ENCODE measurements at regions not wholly inside any gene's neighbourhood (a gene's known extent, or its start where the extent isn't known, plus 50 kb on each side); places are given as distances from the start of the nearest gene placed in this dataset.

DNA sequence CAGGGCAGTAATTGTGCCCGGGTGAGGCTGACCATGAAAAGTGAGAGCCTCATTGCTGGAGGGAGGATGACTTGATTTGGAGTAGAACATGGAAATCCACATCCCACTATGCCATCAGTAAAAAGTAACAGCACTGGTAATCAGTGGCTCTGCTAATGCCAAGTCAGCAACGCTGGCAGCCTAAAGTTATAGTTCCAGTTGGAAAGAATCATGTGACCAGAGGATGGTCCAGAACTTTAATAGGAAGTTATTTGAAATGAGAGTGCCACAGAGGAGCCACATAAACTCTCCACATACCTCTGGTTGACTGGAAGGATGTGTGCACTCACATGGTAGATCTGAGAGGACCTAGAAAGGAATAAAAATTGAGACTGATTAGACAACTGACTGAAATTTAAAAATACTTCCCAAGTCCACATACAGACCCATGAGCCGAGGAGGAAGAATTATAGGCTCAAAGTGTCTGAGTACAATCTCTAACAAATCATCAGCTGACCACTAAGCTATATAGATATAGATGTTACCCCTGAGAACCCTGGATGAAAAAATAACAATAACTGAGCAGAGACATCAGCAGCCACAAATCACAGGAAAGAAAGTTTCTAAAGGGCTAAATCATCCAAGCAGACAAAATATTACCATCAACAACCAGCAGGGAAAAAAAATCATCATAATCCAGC lies 346.8 kb downstream of the STK39 start:
- TF ChIP-seq, protein P1, sequence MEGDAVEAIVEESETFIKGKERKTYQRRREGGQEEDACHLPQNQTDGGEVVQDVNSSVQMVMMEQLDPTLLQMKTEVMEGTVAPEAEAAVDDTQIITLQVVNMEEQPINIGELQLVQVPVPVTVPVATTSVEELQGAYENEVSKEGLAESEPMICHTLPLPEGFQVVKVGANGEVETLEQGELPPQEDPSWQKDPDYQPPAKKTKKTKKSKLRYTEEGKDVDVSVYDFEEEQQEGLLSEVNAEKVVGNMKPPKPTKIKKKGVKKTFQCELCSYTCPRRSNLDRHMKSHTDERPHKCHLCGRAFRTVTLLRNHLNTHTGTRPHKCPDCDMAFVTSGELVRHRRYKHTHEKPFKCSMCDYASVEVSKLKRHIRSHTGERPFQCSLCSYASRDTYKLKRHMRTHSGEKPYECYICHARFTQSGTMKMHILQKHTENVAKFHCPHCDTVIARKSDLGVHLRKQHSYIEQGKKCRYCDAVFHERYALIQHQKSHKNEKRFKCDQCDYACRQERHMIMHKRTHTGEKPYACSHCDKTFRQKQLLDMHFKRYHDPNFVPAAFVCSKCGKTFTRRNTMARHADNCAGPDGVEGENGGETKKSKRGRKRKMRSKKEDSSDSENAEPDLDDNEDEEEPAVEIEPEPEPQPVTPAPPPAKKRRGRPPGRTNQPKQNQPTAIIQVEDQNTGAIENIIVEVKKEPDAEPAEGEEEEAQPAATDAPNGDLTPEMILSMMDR (IDR thresholded peaks at IDR 0.05) = no peak
- no peaks in the 10 kb centered on the region for H3K36me3 Mint-ChIP-seq (ENCODE audit: low read depth)
- H3K27ac Mint-ChIP-seq = no peak overlapping the region
- no peaks in the 10 kb centered on the region for H3K9me3 Mint-ChIP-seq
- no peaks in the 10 kb centered on the region for H3K4me1 Mint-ChIP-seq
- DNase-seq = no peak
- no peak overlapping the region for H3K4me3 Mint-ChIP-seq
- no peaks in the 10 kb centered on the region for H3K27me3 Mint-ChIP-seq (ENCODE audit: low read depth, poor library complexity)

DNA sequence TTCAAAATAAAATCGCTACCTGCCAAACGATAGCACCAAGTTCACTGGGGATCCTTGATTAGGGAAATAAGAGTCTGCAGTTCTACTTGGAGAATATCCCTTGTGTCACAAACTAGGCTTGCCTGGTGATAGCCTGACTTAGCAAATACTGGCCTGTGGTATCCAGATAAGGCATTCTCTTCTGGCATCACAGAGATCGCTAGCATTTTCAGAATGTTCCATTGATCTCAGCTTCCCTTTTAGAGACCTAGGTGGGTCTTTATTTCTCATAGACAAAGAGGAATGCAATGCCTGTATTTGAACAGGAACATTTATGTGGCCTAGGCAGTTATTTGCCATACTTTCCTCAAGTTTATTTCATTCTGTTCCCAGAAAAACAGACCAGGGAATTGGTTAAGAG lies 349.1 kb downstream of the STK39 start:
- Mint-ChIP-seq H3K27me3 (ENCODE audit: low read depth, poor library complexity) (peaks cover under 1% of the 10 kb centered on the region), H3K9me3 (peaks cover 6% of the 10 kb centered on the region), H3K36me3 (ENCODE audit: low read depth) (no peaks in the 10 kb centered on the region), H3K4me1 (no peaks in the 10 kb centered on the region), H3K4me3 (no peak overlapping the region), H3K27ac (no peak overlapping the region)
- DNase-seq = no peak
- TF ChIP-seq, protein P1 (IDR thresholded peaks at IDR 0.05) = no peak

DNA sequence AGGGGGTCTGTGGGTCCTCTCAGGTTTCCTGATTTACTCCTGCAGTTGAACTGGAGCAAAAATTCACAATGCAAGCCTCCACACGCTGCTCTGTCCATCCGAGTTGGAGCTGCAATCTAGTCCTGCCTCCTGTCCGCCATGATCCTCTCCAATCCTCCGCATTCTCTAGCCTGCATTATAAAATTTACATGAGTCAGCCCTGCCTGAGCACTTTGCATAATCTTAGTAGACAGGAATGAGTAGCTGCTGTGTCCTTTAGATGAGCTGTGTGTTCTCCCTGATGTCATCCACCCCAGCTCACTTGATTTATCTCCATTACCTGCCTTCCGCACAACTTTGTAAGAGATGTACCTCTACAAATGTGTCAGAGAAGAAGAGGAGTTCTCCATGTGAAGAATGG lies 355.6 kb downstream of the STK39 start:
- Mint-ChIP-seq H3K27me3 (ENCODE audit: low read depth, poor library complexity) (peaks cover 4% of the 10 kb centered on the region), H3K9me3 (peaks cover 52% of the 10 kb centered on the region), H3K4me1 (no peaks in the 10 kb centered on the region), H3K36me3 (ENCODE audit: low read depth) (peaks cover 8% of the 10 kb centered on the region), H3K27ac (no peak overlapping the region), H3K4me3 (no peak overlapping the region)
- DNase-seq = no peak
- TF ChIP-seq, protein P1 (IDR thresholded peaks at IDR 0.05) = no peak

DNA sequence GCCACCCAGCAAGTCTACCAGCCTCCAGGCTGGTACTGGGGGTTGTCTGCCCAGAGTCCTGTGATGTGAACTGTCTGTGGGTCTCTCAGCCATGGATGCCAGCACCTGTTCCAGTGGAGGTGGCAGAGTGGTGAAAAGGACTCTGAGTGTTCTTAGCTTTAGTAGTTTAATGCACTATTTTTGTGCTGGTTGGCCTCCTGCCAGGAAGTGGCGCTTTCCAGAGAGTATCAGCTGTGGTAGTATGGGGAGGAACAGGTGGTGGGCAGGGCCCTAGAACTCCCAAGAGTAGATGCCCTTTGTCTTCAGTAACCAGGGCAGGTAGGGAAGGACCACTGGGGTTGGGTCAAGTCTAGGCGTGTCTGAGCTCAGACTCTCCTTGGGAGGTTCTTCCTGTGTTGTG lies 356.7 kb downstream of the STK39 start:
- Mint-ChIP-seq H3K9me3 (peaks cover 58% of the 10 kb centered on the region), H3K36me3 (ENCODE audit: low read depth) (peaks cover 8% of the 10 kb centered on the region), H3K4me1 (no peaks in the 10 kb centered on the region), H3K27me3 (ENCODE audit: low read depth, poor library complexity) (peaks cover 4% of the 10 kb centered on the region), H3K4me3 (no peak overlapping the region), H3K27ac (no peak overlapping the region)
- TF ChIP-seq, protein P1 (IDR thresholded peaks at IDR 0.05) = no peak
- DNase-seq = no peak

DNA sequence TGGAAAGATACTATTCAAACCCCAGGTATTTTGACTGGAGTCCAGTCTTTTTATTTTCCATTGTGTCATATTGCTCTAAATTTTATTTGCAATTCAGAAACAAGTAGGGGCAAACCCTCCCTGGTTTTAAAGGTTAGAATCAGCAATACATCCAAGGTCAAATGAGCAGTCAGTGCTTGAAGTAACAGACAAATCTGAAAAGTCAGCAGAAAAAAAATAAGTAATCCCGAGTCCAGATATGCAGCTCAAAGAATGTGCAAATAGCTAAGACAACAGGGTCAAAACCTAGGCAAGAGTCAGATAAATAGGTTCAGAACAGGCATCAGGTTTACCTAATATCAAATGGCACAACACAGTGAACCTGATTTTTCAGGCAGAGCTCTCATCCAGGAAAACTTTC lies 367.0 kb downstream of the STK39 start:
- H3K4me1 Mint-ChIP-seq = peaks cover 5% of the 10 kb centered on the region
- H3K4me3 Mint-ChIP-seq = no peak overlapping the region

More for the DNA sequence above, 367.0 kb downstream of the STK39 start:
- peaks cover 5% of the 10 kb centered on the region for H3K27me3 Mint-ChIP-seq (ENCODE audit: low read depth, poor library complexity)
- no peaks in the 10 kb centered on the region for H3K9me3 Mint-ChIP-seq
- no peaks in the 10 kb centered on the region for H3K36me3 Mint-ChIP-seq (ENCODE audit: low read depth)
- no peak for DNase-seq
- no peak overlapping the region for H3K27ac Mint-ChIP-seq
- TF ChIP-seq, protein P1 (IDR thresholded peaks at IDR 0.05) = no peak
